ENCODE measurements at regions not wholly inside any gene's neighbourhood (a gene's known extent, or its start where the extent isn't known, plus 50 kb on each side); places are given as distances from the start of the nearest gene placed in this dataset.

GRCh38 chr5:165617491-165617890 lies 2112.1 kb downstream of the MAT2B start:
- no peak for TF ChIP-seq CTCF (IDR thresholded peaks at IDR 0.05)

GRCh38 chr5:165620394-165620793 lies 2115.0 kb downstream of the MAT2B start:
- no peak for TF ChIP-seq CTCF (IDR thresholded peaks at IDR 0.05)

GRCh38 chr5:165622864-165623536 lies 2117.6 kb downstream of the MAT2B start:
- TF ChIP-seq CTCF (IDR thresholded peaks at IDR 0.05): no peak

GRCh38 chr5:165624166-165624946 lies 2118.9 kb downstream of the MAT2B start:
- TF ChIP-seq CTCF (IDR thresholded peaks at IDR 0.05): no peak

- no peak for TF ChIP-seq CTCF (IDR thresholded peaks at IDR 0.05)
Measured at GRCh38 chr5:165626161-165626560, 2120.7 kb downstream of the MAT2B start.

- no peak for TF ChIP-seq CTCF (IDR thresholded peaks at IDR 0.05)
Measured at GRCh38 chr5:165627548-165628170, 2122.2 kb downstream of the MAT2B start.

GRCh38 chr5:165630261-165630778 lies 2124.9 kb downstream of the MAT2B start:
- TF ChIP-seq CTCF (IDR thresholded peaks at IDR 0.05): peak; percentile 83

Measured in LNCAP (cell line).